ENCODE measurements at regions not wholly inside any gene's neighbourhood (a gene's known extent, or its start where the extent isn't known, plus 50 kb on each side); places are given as distances from the start of the nearest gene placed in this dataset.

GRCh38 chr1:177700856-177701255 lies 269.0 kb downstream of the SEC16B start:
- no CpG with 5 or more reads among the region's 5 CpGs for WGBS (ENCODE audit: extremely low coverage, insufficient coverage, insufficient read length)

GRCh38 chr1:177690996-177691395 lies 278.9 kb downstream of the SEC16B start:
- no peaks in the 10 kb centered on the region for H3K4me1 ChIP-seq (ENCODE audit: control insufficient read depth in 1 of 2, insufficient read depth in 2 of 2, low read length in 2 of 2)

More at GRCh38 chr1:177700856-177701255, 269.0 kb downstream of the SEC16B start:
- H3K14ac ChIP-seq (ENCODE audit: low read length): no peak overlapping the region
- no peak overlapping the region for H2BK120ac ChIP-seq (ENCODE audit: insufficient read depth, low read length, poor library complexity)
- peaks cover 0 to 6% of the 10 kb centered on the region in 2 experiments for H3K4me1 ChIP-seq (ENCODE audit: control insufficient read depth in 1 of 2, insufficient read depth in 2 of 2, low read length in 2 of 2)
- no peak overlapping the region for H3K4me3 ChIP-seq (ENCODE audit: low read depth, low read length)
- no peaks in the 10 kb centered on the region for H3K79me2 ChIP-seq (ENCODE audit: control insufficient read depth, insufficient read depth, low read length, poor library complexity)
- H2BK5ac ChIP-seq (ENCODE audit: low read depth, low read length, poor library complexity): no peak overlapping the region
- H3K9me3 ChIP-seq (ENCODE audit: insufficient read depth, low read depth, low read length): no peaks in the 10 kb centered on the region
- no peak overlapping the region for H3K4ac ChIP-seq (ENCODE audit: low read depth, low read length)
- no peak for DNase-seq
- no peak overlapping the region for H4K12ac ChIP-seq (ENCODE audit: low read depth, low read length)
- no peaks in the 10 kb centered on the region for H3K79me1 ChIP-seq (ENCODE audit: low read length)
- no peak overlapping the region for H2BK12ac ChIP-seq (ENCODE audit: low read length)
- H4K91ac ChIP-seq (ENCODE audit: low read depth, low read length): no peak overlapping the region
- H3K4me2 ChIP-seq (ENCODE audit: low read length): no peak overlapping the region
- H2AFZ ChIP-seq (ENCODE audit: insufficient read depth, low read length, poor library complexity): no peak overlapping the region
- no peaks in the 10 kb centered on the region for H3K36me3 ChIP-seq (ENCODE audit: control insufficient read depth in 1 of 2, insufficient read depth in 2 of 2, low read length in 2 of 2)
- no peak overlapping the region for H4K8ac ChIP-seq (ENCODE audit: low read depth, low read length)
- H3K9ac ChIP-seq (ENCODE audit: low read length): no peak overlapping the region
- H2AK5ac ChIP-seq (ENCODE audit: low read length): no peak overlapping the region
- no peak overlapping the region for H3K18ac ChIP-seq (ENCODE audit: low read length)
- no peak overlapping the region for H3K23ac ChIP-seq (ENCODE audit: low read length)
- H3K27ac ChIP-seq (ENCODE audit: low read depth, low read length): no peak overlapping the region
- H3K27me3 ChIP-seq (ENCODE audit: insufficient read depth, low read length): no peaks in the 10 kb centered on the region

GRCh38 chr1:177687544-177687943 lies 282.3 kb downstream of the SEC16B start:
- Histone ChIP-seq H3K79me2 (ENCODE audit: control insufficient read depth, insufficient read depth, low read length, poor library complexity) (no peaks in the 10 kb centered on the region), H3K27me3 (ENCODE audit: insufficient read depth, low read length) (no peaks in the 10 kb centered on the region), H3K9ac (ENCODE audit: low read length) (no peak overlapping the region), H3K4me2 (ENCODE audit: low read length) (no peak overlapping the region), H3K36me3 (ENCODE audit: control insufficient read depth in 1 of 2, insufficient read depth in 2 of 2, low read length in 2 of 2) (no peaks in the 10 kb centered on the region), H2AFZ (ENCODE audit: insufficient read depth, low read length, poor library complexity) (no peak overlapping the region), H3K9me3 (ENCODE audit: insufficient read depth, low read depth, low read length) (no peaks in the 10 kb centered on the region), H3K18ac (ENCODE audit: low read length) (no peak overlapping the region), H3K79me1 (ENCODE audit: low read length) (no peaks in the 10 kb centered on the region), H2BK12ac (ENCODE audit: low read length) (no peak overlapping the region), H2AK5ac (ENCODE audit: low read length) (no peak overlapping the region), H3K4me1 (ENCODE audit: control insufficient read depth in 1 of 2, insufficient read depth in 2 of 2, low read length in 2 of 2) (no peaks in the 10 kb centered on the region), H3K4me3 (ENCODE audit: low read depth, low read length) (no peak overlapping the region), H2BK120ac (ENCODE audit: insufficient read depth, low read length, poor library complexity) (no peak overlapping the region), H4K8ac (ENCODE audit: low read depth, low read length) (no peak overlapping the region), H4K91ac (ENCODE audit: low read depth, low read length) (no peak overlapping the region), H3K23ac (ENCODE audit: low read length) (no peak overlapping the region), H3K4ac (ENCODE audit: low read depth, low read length) (no peak overlapping the region), H3K14ac (ENCODE audit: low read length) (no peak overlapping the region), H2BK5ac (ENCODE audit: low read depth, low read length, poor library complexity) (no peak overlapping the region), H3K27ac (ENCODE audit: low read depth, low read length) (no peak overlapping the region), H4K12ac (ENCODE audit: low read depth, low read length) (no peak overlapping the region)
- no peak for DNase-seq
- WGBS (ENCODE audit: extremely low coverage, insufficient coverage, insufficient read length): no CpG with 5 or more reads among the region's 3 CpGs

More at GRCh38 chr1:177690996-177691395, 278.9 kb downstream of the SEC16B start:
- Histone ChIP-seq H2AFZ (ENCODE audit: insufficient read depth, low read length, poor library complexity) (no peak overlapping the region), H2AK5ac (ENCODE audit: low read length) (no peak overlapping the region), H3K27ac (ENCODE audit: low read depth, low read length) (no peak overlapping the region), H4K8ac (ENCODE audit: low read depth, low read length) (no peak overlapping the region), H4K91ac (ENCODE audit: low read depth, low read length) (no peak overlapping the region), H2BK12ac (ENCODE audit: low read length) (no peak overlapping the region), H4K12ac (ENCODE audit: low read depth, low read length) (no peak overlapping the region), H3K4me2 (ENCODE audit: low read length) (no peak overlapping the region), H2BK5ac (ENCODE audit: low read depth, low read length, poor library complexity) (no peak overlapping the region), H3K18ac (ENCODE audit: low read length) (no peak overlapping the region), H3K36me3 (ENCODE audit: control insufficient read depth in 1 of 2, insufficient read depth in 2 of 2, low read length in 2 of 2) (no peaks in the 10 kb centered on the region), H3K4me3 (ENCODE audit: low read depth, low read length) (no peak overlapping the region), H3K9me3 (ENCODE audit: insufficient read depth, low read depth, low read length) (no peaks in the 10 kb centered on the region), H3K9ac (ENCODE audit: low read length) (no peak overlapping the region), H3K4ac (ENCODE audit: low read depth, low read length) (no peak overlapping the region), H3K79me2 (ENCODE audit: control insufficient read depth, insufficient read depth, low read length, poor library complexity) (no peaks in the 10 kb centered on the region), H3K79me1 (ENCODE audit: low read length) (no peaks in the 10 kb centered on the region), H3K14ac (ENCODE audit: low read length) (no peak overlapping the region), H3K27me3 (ENCODE audit: insufficient read depth, low read length) (no peaks in the 10 kb centered on the region), H2BK120ac (ENCODE audit: insufficient read depth, low read length, poor library complexity) (no peak overlapping the region), H3K23ac (ENCODE audit: low read length) (no peak overlapping the region)
- no peak for DNase-seq

GRCh38 chr1:177686933-177687332 lies 282.9 kb downstream of the SEC16B start:
- no peaks in the 10 kb centered on the region for H3K4me1 ChIP-seq (ENCODE audit: control insufficient read depth in 1 of 2, insufficient read depth in 2 of 2, low read length in 2 of 2)
- no peaks in the 10 kb centered on the region for H3K79me1 ChIP-seq (ENCODE audit: low read length)
- no peak overlapping the region for H2BK5ac ChIP-seq (ENCODE audit: low read depth, low read length, poor library complexity)
- H3K27me3 ChIP-seq (ENCODE audit: insufficient read depth, low read length): no peaks in the 10 kb centered on the region
- no peak overlapping the region for H3K18ac ChIP-seq (ENCODE audit: low read length)
- H3K79me2 ChIP-seq (ENCODE audit: control insufficient read depth, insufficient read depth, low read length, poor library complexity): no peaks in the 10 kb centered on the region
- H4K12ac ChIP-seq (ENCODE audit: low read depth, low read length): no peak overlapping the region
- no peaks in the 10 kb centered on the region for H3K9me3 ChIP-seq (ENCODE audit: insufficient read depth, low read depth, low read length)
- H3K9ac ChIP-seq (ENCODE audit: low read length): no peak overlapping the region
- H3K36me3 ChIP-seq (ENCODE audit: control insufficient read depth in 1 of 2, insufficient read depth in 2 of 2, low read length in 2 of 2): no peaks in the 10 kb centered on the region
- H3K4me2 ChIP-seq (ENCODE audit: low read length): no peak overlapping the region
- H4K8ac ChIP-seq (ENCODE audit: low read depth, low read length): no peak overlapping the region
- H3K14ac ChIP-seq (ENCODE audit: low read length): no peak overlapping the region
- no peak overlapping the region for H3K27ac ChIP-seq (ENCODE audit: low read depth, low read length)
- H2BK12ac ChIP-seq (ENCODE audit: low read length): no peak overlapping the region
- no peak overlapping the region for H2BK120ac ChIP-seq (ENCODE audit: insufficient read depth, low read length, poor library complexity)
- no peak overlapping the region for H2AK5ac ChIP-seq (ENCODE audit: low read length)
- no peak overlapping the region for H3K23ac ChIP-seq (ENCODE audit: low read length)
- H2AFZ ChIP-seq (ENCODE audit: insufficient read depth, low read length, poor library complexity): no peak overlapping the region
- no peak overlapping the region for H3K4ac ChIP-seq (ENCODE audit: low read depth, low read length)
- H4K91ac ChIP-seq (ENCODE audit: low read depth, low read length): no peak overlapping the region
- no peak for DNase-seq
- no peak overlapping the region for H3K4me3 ChIP-seq (ENCODE audit: low read depth, low read length)
- no CpG with 5 or more reads among the region's 1 CpG for WGBS (ENCODE audit: extremely low coverage, insufficient coverage, insufficient read length)
